NCI-H2029 treated with DMSO at 0.1 percent for 48 hours (cell line): ENCODE measurements at regions not wholly inside any gene's neighbourhood (a gene's known extent, or its start where the extent isn't known, plus 50 kb on each side); places are given as distances from the start of the nearest gene placed in this dataset.
"Not testable (repeated sequence)": the region's sequence is repeated elsewhere in the genome, so short reads cannot be mapped to it uniquely, and the experiment has no call there.

Source experiments
- DNase-seq: peaks from one replicate; lab custom pipeline; 2025; lab: John Stamatoyannopoulos, UW

- not testable (repeated sequence) for DNase-seq
Observed at GRCh38 chr22:22822553-22822952, 65.1 kb upstream of the IGLL5 start.

- no peak for DNase-seq
Observed at GRCh38 chr22:22823131-22823810, 64.3 kb upstream of the IGLL5 start.

- DNase-seq, result no peak
Observed at GRCh38 chr22:22824340-22825212, 63.0 kb upstream of the IGLL5 start.

- no peak for DNase-seq
Observed at GRCh38 chr22:22825213-22825593, 62.4 kb upstream of the IGLL5 start.

- DNase-seq, result no peak
Observed at GRCh38 chr22:22827187-22827939, 60.3 kb upstream of the IGLL5 start.

- no peak for DNase-seq
Observed at GRCh38 chr22:22830193-22830592, 57.4 kb upstream of the IGLL5 start.

GRCh38 chr22:22830957-22831688 is 56.5 kb upstream of the IGLL5 start:
- no peak for DNase-seq

GRCh38 chr22:22833059-22833458 is 54.6 kb upstream of the IGLL5 start:
- no peak for DNase-seq

- DNase-seq, result no peak
Observed at GRCh38 chr22:22833488-22833887, 54.1 kb upstream of the IGLL5 start.

- no peak for DNase-seq
Observed at GRCh38 chr22:22834204-22834603, 53.4 kb upstream of the IGLL5 start.

- no peak for DNase-seq
Observed at GRCh38 chr22:22834783-22835182, 52.8 kb upstream of the IGLL5 start.

GRCh38 chr22:22835242-22835641 is 52.4 kb upstream of the IGLL5 start:
- no peak for DNase-seq

GRCh38 chr22:22835771-22836291 is 51.8 kb upstream of the IGLL5 start:
- DNase-seq, result no peak

- no peak for DNase-seq
Observed at GRCh38 chr22:22836635-22837034, 51.0 kb upstream of the IGLL5 start.
